NOMO-1 treated with DMSO at 0.1 percent for 48 hours (cell line): ENCODE measurements at regions not wholly inside any gene's neighbourhood (a gene's known extent, or its start where the extent isn't known, plus 50 kb on each side); places are given as distances from the start of the nearest gene placed in this dataset.

ENCODE experiments used
- DNase-seq: peaks from one replicate; lab custom pipeline; 2025; ENCODE audit not compliant: unreplicated experiment; lab: John Stamatoyannopoulos, UW

GRCh38 chr5:62690421-62690820 lies 111.8 kb downstream of the LRRC70 start:
- peak; percentile 45 for DNase-seq

GRCh38 chr5:62689599-62690368 lies 111.2 kb downstream of the LRRC70 start:
- DNase-seq = peak; percentile 93

GRCh38 chr5:62686692-62687091 lies 108.1 kb downstream of the LRRC70 start:
- DNase-seq = no peak

GRCh38 chr5:62685221-62685620 lies 106.6 kb downstream of the LRRC70 start:
- DNase-seq = no peak

- DNase-seq = no peak
Measured at GRCh38 chr5:62684310-62684709, 105.7 kb downstream of the LRRC70 start.

- no peak for DNase-seq
Measured at GRCh38 chr5:62682059-62682458, 103.4 kb downstream of the LRRC70 start.

GRCh38 chr5:62681117-62681850 lies 102.7 kb downstream of the LRRC70 start:
- DNase-seq = no peak

- DNase-seq = no peak
Measured at GRCh38 chr5:62680121-62680520, 101.5 kb downstream of the LRRC70 start.
